GM13977 (cell line): ENCODE measurements at regions not wholly inside any gene's neighbourhood (a gene's known extent, or its start where the extent isn't known, plus 50 kb on each side); places are given as distances from the start of the nearest gene placed in this dataset.

ENCODE experiments used
- DNase-seq: peaks from one replicate; pipeline ENCODE4 v3.0.0; 2012; ENCODE audit warnings: low spot score
- in situ Hi-C: fragments of 300-500 bp; cut with MboI; formaldehyde crosslinking; loops from one replicate; pipeline ENCODE4 v1.12.0; 2022; ENCODE audit warnings: low sequenced_read_pairs, low pct_unique_long_range_greater_than_20kb, mixed read lengths, inconsistent platforms; ENCODE audit not compliant: unreplicated experiment
- TF ChIP-seq, protein P1 (sequence below): IDR thresholded peaks from 2 replicates; pipeline ENCODE4 v1.5.1; 2012; ENCODE audit warnings: mild to moderate bottlenecking, control low read depth; ENCODE audit not compliant: insufficient read depth; ENCODE audit errors: extremely low read depth, missing control alignments

DNA sequence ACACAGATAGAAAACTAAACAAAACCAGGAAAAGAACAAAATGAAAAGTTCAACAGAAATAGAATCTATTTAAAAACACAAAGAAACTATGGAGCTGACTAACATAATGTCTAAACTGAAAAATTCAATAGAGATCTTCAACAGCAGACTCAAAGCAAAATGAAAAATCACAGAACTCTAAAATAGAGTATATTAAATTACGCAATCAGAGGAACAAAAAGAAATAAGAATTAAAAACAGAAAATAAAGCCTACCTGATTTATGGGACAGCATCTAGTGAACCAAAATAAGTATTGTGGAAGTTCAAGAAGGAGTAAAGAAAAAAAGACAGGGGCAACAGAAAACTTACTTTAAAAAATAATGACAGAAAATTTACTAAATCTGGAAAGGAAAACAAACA lies 152.1 kb upstream of the GALNT5 start:
- no peak for DNase-seq
- in situ Hi-C loops: no loop called here
- TF ChIP-seq, protein P1, sequence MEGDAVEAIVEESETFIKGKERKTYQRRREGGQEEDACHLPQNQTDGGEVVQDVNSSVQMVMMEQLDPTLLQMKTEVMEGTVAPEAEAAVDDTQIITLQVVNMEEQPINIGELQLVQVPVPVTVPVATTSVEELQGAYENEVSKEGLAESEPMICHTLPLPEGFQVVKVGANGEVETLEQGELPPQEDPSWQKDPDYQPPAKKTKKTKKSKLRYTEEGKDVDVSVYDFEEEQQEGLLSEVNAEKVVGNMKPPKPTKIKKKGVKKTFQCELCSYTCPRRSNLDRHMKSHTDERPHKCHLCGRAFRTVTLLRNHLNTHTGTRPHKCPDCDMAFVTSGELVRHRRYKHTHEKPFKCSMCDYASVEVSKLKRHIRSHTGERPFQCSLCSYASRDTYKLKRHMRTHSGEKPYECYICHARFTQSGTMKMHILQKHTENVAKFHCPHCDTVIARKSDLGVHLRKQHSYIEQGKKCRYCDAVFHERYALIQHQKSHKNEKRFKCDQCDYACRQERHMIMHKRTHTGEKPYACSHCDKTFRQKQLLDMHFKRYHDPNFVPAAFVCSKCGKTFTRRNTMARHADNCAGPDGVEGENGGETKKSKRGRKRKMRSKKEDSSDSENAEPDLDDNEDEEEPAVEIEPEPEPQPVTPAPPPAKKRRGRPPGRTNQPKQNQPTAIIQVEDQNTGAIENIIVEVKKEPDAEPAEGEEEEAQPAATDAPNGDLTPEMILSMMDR: no peak

DNA sequence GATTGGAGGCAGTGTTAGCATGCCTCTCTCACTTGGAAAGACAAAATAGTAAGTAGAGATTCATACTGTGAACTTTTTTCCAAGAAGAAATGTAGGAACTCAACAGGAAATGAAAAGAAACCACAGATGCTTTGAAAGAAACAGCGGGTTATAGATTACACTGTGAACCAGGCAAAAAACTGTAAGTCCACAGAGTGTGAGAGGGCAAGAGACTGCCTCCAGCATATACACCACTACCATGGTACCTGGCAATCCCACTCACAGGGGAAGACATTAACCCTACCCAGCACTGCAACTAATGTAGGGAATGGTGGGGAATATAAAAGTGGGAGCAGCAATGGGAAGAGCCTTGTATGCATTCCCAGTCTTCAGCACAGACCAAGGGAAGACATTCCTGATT lies 150.6 kb upstream of the GALNT5 start:
- no peak for DNase-seq
- TF ChIP-seq, protein P1: no peak
- in situ Hi-C loops: no loop called here

DNA sequence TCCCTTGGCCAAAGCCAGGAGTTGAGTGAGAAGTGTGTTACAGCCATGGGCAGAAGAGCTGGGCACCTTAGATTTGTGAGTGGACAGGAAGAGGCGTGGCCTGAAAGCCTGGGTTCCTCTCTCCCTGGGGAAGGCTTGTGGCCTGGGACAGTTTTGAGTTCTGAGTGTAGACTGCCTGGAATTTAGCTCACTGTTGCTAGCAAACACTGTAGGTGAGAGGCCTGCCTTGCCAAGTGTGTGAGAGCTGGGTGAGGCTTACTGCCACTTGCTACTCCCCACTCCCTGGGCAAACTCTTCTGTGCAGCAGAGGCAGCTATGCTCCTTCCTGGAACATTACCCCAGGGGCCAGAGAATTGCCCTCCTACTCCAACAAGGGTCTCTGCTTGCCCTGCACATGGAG lies 150.0 kb upstream of the GALNT5 start:
- in situ Hi-C loops: no loop called here
- DNase-seq: no peak
- TF ChIP-seq, protein P1: no peak

DNA sequence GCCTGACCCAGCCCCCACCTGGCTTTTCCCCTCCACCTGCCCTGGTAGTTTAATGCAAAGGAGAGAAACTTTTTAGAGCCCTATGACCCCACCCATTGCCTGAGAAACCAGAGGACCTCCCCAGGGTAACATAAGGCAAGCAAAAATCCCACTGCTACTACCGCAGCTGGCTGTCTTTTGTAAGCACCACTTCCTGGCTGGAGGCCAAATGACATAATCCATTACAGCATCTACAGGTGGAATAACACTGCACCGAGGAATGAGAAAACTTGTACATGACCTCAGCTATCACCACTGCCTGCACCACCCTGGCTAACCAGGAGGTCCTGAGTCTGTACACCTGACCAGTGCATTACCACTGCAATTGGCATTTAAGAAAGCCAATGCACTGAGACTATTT lies 149.6 kb upstream of the GALNT5 start:
- in situ Hi-C loops: no loop called here
- no peak for DNase-seq
- TF ChIP-seq, protein P1: no peak

DNA sequence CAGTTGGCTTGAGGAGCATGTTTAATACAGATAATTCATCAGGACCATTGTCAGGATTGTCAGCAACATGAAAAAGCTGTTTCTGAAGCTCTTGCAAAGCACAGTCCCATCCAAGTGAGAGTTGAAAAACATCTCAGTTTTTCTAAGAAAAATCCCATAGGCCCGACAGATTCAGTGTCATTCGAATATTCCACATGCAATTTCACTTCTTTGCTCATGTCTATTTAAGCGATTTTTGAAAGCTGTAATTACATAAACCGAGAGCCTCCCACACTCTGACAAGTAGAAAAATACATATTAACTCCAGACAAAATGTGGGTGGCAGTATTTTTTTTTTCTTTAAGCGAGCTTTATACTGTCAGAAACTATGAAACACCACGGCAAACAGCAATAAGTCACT lies 134.7 kb upstream of the GALNT5 start:
- in situ Hi-C loops: no loop called here
- TF ChIP-seq, protein P1: no peak
- DNase-seq: no peak

DNA sequence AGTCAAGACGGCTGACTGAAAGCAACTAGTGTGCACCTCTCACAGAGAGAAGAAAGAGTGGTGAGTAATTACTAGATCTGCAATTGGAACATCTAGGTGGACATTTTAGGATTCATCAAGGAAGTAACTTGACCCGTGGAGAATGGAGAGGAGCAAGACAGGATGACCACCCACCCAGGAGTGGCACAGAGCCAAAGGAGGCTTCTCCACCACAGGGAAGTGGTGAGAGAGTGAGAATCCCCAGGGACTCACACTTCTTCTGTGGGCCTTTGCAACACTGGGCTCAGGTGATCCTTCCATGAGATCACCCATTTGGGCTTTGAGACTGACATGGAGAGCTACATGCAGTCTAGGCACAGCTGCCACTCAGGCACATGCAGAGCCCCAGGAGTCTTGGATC lies 132.8 kb upstream of the GALNT5 start:
- in situ Hi-C loops: no loop called here
- TF ChIP-seq, protein P1: no peak
- no peak for DNase-seq

DNA sequence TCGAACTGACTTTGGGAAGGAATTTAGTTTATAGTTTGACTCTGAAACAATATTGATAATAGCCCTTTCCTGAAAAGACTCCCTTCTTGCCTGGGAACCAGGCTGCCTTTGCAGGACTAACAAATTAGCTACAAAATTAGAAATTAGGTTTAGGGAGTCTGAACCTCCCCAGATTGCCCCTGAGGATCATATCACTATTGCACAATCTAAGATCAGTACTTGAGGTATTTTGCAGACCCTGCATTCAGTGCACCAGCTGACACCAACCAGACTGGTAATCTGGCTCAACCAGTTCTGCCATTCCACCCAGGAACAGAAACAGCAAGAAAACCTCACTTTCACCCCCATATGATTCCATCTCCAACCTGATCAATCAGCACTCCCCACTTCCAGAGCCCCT lies 131.8 kb upstream of the GALNT5 start:
- in situ Hi-C loops: no loop called here
- TF ChIP-seq, protein P1: no peak
- DNase-seq: no peak
